B cell (primary cell): ENCODE measurements at regions not wholly inside any gene's neighbourhood (a gene's known extent, or its start where the extent isn't known, plus 50 kb on each side); places are given as distances from the start of the nearest gene placed in this dataset.

Experiments used
- ATAC-seq: fragments of 200-7000 bp; cut with Tn5 transposase; one replicate; pipeline ENCODE4 v1.10.0; 2021; ENCODE audit warnings: low read depth, mild to moderate bottlenecking, moderate number of reproducible peaks, moderate library complexity
- CTCF ChIA-PET: fragments of 350-600 bp; sonication (Branson Sonifier 250); formaldehyde crosslinking; loops from one replicate; lab custom pipeline; 2021; ENCODE audit warnings: antibody characterized with exemption, inconsistent platforms; lab: Charles Lee
- POLR2A ChIA-PET: fragments of 350-600 bp; sonication (Branson Sonifier 250); formaldehyde crosslinking; loops from one replicate; lab custom pipeline; 2021; ENCODE audit warnings: antibody characterized with exemption; lab: Charles Lee
- DNase-seq: peaks from one replicate; pipeline ENCODE4 v3.0.0; 2013
- H2AFZ ChIP-seq: 2 replicates; pipeline ENCODE4 v1.6.1; 2012; ENCODE audit warnings: mild to moderate bottlenecking, low read depth, low read length; ENCODE audit not compliant: insufficient read depth, poor library complexity, severe bottlenecking
- H3K27ac ChIP-seq, 2 donors: 1 replicate in 1 of 2; 2 replicates in 1 of 2; pipeline ENCODE4 v1.5.1; 2012 to 2013; ENCODE audit warnings: low read length in 2 of 2, mild to moderate bottlenecking in 2 of 2, moderate library complexity in 1 of 2
- H3K27me3 ChIP-seq, 4 experiments: fragments of 200-600 bp in 1 of 4; sonication (generic) in 1 of 4; replicated peaks in 1 of 4; 1 replicate in 2 of 4; 2 replicates in 2 of 4; pipeline versions ENCODE4 v1.6.1 to v1.7.0; 2013 to 2016; ENCODE audit warnings: low read length in 3 of 4, mild to moderate bottlenecking in 2 of 4, mixed read lengths in 1 of 4, moderate library complexity in 1 of 4; ENCODE audit not compliant: insufficient read depth in 4 of 4, control insufficient read depth in 3 of 4; ENCODE audit errors: control extremely low read depth in 1 of 4
- H3K36me3 ChIP-seq, 2 experiments: replicated peaks in 1 of 2; 1 replicate in 1 of 2; 2 replicates in 1 of 2; pipeline versions ENCODE4 v1.6.1 to v1.7.1; 2013; ENCODE audit warnings: low read length in 1 of 2; ENCODE audit not compliant: insufficient read depth in 2 of 2, control insufficient read depth in 1 of 2; ENCODE audit errors: control extremely low read depth in 1 of 2, extremely low read depth in 1 of 2
- H3K4me1 ChIP-seq, 2 donors: fragments of 200-600 bp in 1 of 2; sonication (generic) in 1 of 2; 1 replicate in 1 of 2; 2 replicates in 1 of 2; pipeline versions ENCODE4 v1.5.1 to v1.6.1; 2013 to 2017; ENCODE audit warnings: low read length in 2 of 2; ENCODE audit not compliant: control insufficient read depth in 2 of 2, insufficient read depth in 2 of 2
- H3K4me2 ChIP-seq: replicated peaks from 2 replicates; pipeline ENCODE3; 2012; ENCODE audit warnings: mild to moderate bottlenecking, low read depth, low read length; ENCODE audit not compliant: poor library complexity, severe bottlenecking
- H3K4me3 ChIP-seq, 5 experiments: fragments of 200-600 bp in 1 of 5; sonication (generic) in 1 of 5; 1 replicate in 3 of 5; 2 replicates in 2 of 5; pipeline versions ENCODE4 v1.5.1 to v1.7.0; 2011 to 2016; ENCODE audit warnings: low read length in 4 of 5, mild to moderate bottlenecking in 4 of 5, low read depth in 2 of 5, control low read depth in 1 of 5, moderate library complexity in 1 of 5; ENCODE audit not compliant: insufficient read depth in 1 of 5; ENCODE audit errors: control extremely low read depth in 1 of 5, extremely low read depth in 1 of 5
- H3K79me2 ChIP-seq: fragments of 200-600 bp; sonication (generic); one replicate; pipeline ENCODE4 v1.6.0; 2016; ENCODE audit warnings: low read length; ENCODE audit not compliant: control insufficient read depth, insufficient read depth
- H3K9ac ChIP-seq: fragments of 200-600 bp; sonication (generic); 2 replicates; pipeline ENCODE4 v1.6.1; 2017; ENCODE audit warnings: mild to moderate bottlenecking, low read length, moderate library complexity
- H3K9me3 ChIP-seq, 3 donors: one replicate each; pipeline versions ENCODE4 v1.6.1 to v1.7.1; 2013; ENCODE audit warnings: low read length in 2 of 3; ENCODE audit not compliant: control insufficient read depth in 2 of 3, insufficient read depth in 1 of 3; ENCODE audit errors: control extremely low read depth in 1 of 3
- H4K20me1 ChIP-seq: 2 replicates; pipeline ENCODE4 v1.6.0; 2012; ENCODE audit warnings: mild to moderate bottlenecking, low read length; ENCODE audit not compliant: insufficient read depth, control insufficient read depth, poor library complexity, severe bottlenecking
- H3K27ac Mint-ChIP-seq: one replicate; pipeline ENCODE4 v1.8.0; 2021; ENCODE audit warnings: mixed read lengths
- H3K27me3 Mint-ChIP-seq: one replicate; pipeline ENCODE4 v1.8.0; 2021; ENCODE audit warnings: mixed read lengths
- H3K4me1 Mint-ChIP-seq: one replicate; pipeline ENCODE4 v1.8.0; 2021; ENCODE audit warnings: mixed read lengths
- H3K4me3 Mint-ChIP-seq: one replicate; pipeline ENCODE4 v1.8.0; 2021; ENCODE audit warnings: mixed read lengths
- H3K9me3 Mint-ChIP-seq: one replicate; pipeline ENCODE4 v1.8.0; 2022; ENCODE audit warnings: mixed read lengths; ENCODE audit not compliant: insufficient read depth
- CTCF ChIP-seq: fragments of 200-600 bp; IDR thresholded peaks from one replicate; pipeline ENCODE4 v1.8.0; 2022; ENCODE audit warnings: antibody characterized with exemption, mild to moderate bottlenecking
- EZH2 ChIP-seq: IDR thresholded peaks from 2 replicates; pipeline ENCODE4 v1.6.1; 2012; ENCODE audit warnings: borderline replicate concordance, low read depth, mild to moderate bottlenecking, moderate library complexity, low read length; ENCODE audit not compliant: insufficient read depth, poor library complexity, severe bottlenecking
- WGBS: methylation state at CpG from one replicate; pipeline ENCODE4 v1.1.5; 2013; ENCODE audit warnings: missing lambda C conversion rate; ENCODE audit not compliant: insufficient coverage; 5-methylcytosine and 5-hydroxymethylcytosine counted together
- intact Hi-C: fragments of 100-400 bp; cut with micrococcal nuclease; formaldehyde crosslinking; loops from one replicate; pipeline ENCODE4 v1.10.0; 2022

- Histone ChIP-seq H3K27ac (no peak overlapping the region), H3K4me3 (no peak overlapping the region), H3K4me2 (no peak overlapping the region), H4K20me1 (no peaks in the 10 kb centered on the region), H3K36me3 (no peaks in the 10 kb centered on the region), H3K79me2 (no peaks in the 10 kb centered on the region), H3K9me3 (no peaks in the 10 kb centered on the region), H3K27me3 (no peaks in the 10 kb centered on the region), H3K4me1 (no peaks in the 10 kb centered on the region), H3K9ac (no peak overlapping the region), H2AFZ (no peak overlapping the region)
- intact Hi-C loops, result no loop called here
- TF ChIP-seq CTCF, result no peak
- TF ChIP-seq EZH2, result no peak
- H3K4me3 Mint-ChIP-seq, result no peak overlapping the region
- ChIA-PET CTCF (no interaction called here), POLR2A (no interaction called here)
- no peak for ATAC-seq
- no peaks in the 10 kb centered on the region for H3K9me3 Mint-ChIP-seq
- WGBS, result no CpG with 5 or more reads among the region's 1 CpG
- no peaks in the 10 kb centered on the region for H3K27me3 Mint-ChIP-seq
- H3K27ac Mint-ChIP-seq, result no peak overlapping the region
- DNase-seq, result no peak
- no peaks in the 10 kb centered on the region for H3K4me1 Mint-ChIP-seq
Measured at GRCh38 chr1:193916452-193916851, 730.0 kb upstream of the B3GALT2 start.

- no peak for DNase-seq
- whole genome bisulfite sequencing, result 91% methylated on average over 2 of the region's 3 CpGs
- Mint-ChIP-seq H3K4me3 (no peak overlapping the region), H3K27ac (no peak overlapping the region), H3K9me3 (no peaks in the 10 kb centered on the region), H3K4me1 (no peaks in the 10 kb centered on the region), H3K27me3 (no peaks in the 10 kb centered on the region)
- intact Hi-C loops, result no loop called here
- ATAC-seq, result no peak
- Histone ChIP-seq H3K4me3 (no peak overlapping the region), H3K27me3 (no peaks in the 10 kb centered on the region), H3K27ac (no peak overlapping the region), H3K4me2 (no peak overlapping the region), H3K4me1 (no peaks in the 10 kb centered on the region), H4K20me1 (no peaks in the 10 kb centered on the region), H3K9me3 (no peaks in the 10 kb centered on the region), H3K79me2 (no peaks in the 10 kb centered on the region), H3K36me3 (no peaks in the 10 kb centered on the region), H2AFZ (no peak overlapping the region), H3K9ac (no peak overlapping the region)
- POLR2A ChIA-PET, result no interaction called here
- no peak for TF ChIP-seq CTCF
- TF ChIP-seq EZH2, result no peak
- CTCF ChIA-PET, result no interaction called here
Measured at GRCh38 chr1:193914871-193915270, 728.5 kb upstream of the B3GALT2 start.
